Colonic mucosa (tissue), 4 donors: ENCODE measurements at regions not wholly inside any gene's neighbourhood (a gene's known extent, or its start where the extent isn't known, plus 50 kb on each side); places are given as distances from the start of the nearest gene placed in this dataset.
"Not testable (repeated sequence)": the region's sequence is repeated elsewhere in the genome, so short reads cannot be mapped to it uniquely, and the experiment has no call there.

Experiments used
- DNase-seq: peaks from one replicate; pipeline ENCODE4 v3.0.0-alpha.2; 2020
- H3K27ac ChIP-seq: fragments of 200-600 bp; one replicate; pipeline ENCODE4 v1.8.0; 2021
- H3K27me3 ChIP-seq: fragments of 200-600 bp; one replicate; pipeline ENCODE4 v1.8.0; 2021
- H3K36me3 ChIP-seq: fragments of 200-600 bp; one replicate; pipeline ENCODE4 v1.8.0; 2021
- H3K4me1 ChIP-seq: fragments of 200-600 bp; one replicate; pipeline ENCODE4 v1.8.0; 2021; ENCODE audit warnings: mild to moderate bottlenecking
- H3K4me3 ChIP-seq: fragments of 200-600 bp; one replicate; pipeline ENCODE4 v1.8.0; 2021
- H3K9ac ChIP-seq, 2 donors: one replicate each; pipeline ENCODE4 v1.7.0; 2013; ENCODE audit warnings: control low read depth in 2 of 2, low read depth in 2 of 2, low read length in 2 of 2
- H3K9me3 ChIP-seq: fragments of 200-600 bp; one replicate; pipeline ENCODE4 v1.8.0; 2021
- intact Hi-C: fragments of 100-400 bp; cut with DNase I; formaldehyde crosslinking; loops from one replicate; pipeline ENCODE4 v1.14.1; 2022
- TF ChIP-seq, protein P1 (sequence below): fragments of 200-600 bp; IDR thresholded peaks from one replicate; pipeline ENCODE4 v1.8.0; 2022; ENCODE audit warnings: antibody characterized with exemption, mild to moderate bottlenecking
- donor health status: healthy.
- donor health status: DM: no; HTN: no; CAD: no.
- donor health status: DM: no; HTN: no; CAD: no.

DNA sequence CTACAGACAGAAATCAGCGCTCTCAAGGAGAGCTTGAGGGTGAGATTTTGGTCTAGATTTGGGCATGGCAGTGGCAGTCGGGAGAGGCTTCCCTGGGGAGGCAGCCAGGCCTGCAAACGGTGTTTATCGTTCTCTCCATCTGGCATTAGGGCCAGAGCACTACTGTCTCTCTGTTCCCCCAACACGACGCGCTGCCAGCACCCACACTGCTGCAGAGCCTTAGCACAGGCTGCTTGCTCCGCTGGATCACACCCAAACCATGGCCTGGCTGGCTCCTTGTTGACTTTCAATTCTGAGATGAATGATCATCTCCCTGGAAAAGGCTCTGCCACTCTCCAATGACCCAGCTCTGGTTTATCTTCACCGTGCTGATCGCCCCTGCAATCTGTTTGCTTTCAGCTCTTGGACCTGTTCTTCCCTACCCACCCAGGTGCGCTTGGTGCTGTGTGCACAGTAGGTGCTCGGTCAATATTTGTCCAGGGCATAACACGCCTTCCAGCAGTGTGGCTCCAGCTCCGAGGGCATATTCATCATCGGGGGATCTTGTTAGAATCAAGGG is 106.1 kb downstream of the TFAP2C start:
- DNase-seq, result no peak
- no peaks in the 10 kb centered on the region for H3K4me1 ChIP-seq
- no peaks in the 10 kb centered on the region for H3K9me3 ChIP-seq
- no peaks in the 10 kb centered on the region for H3K27me3 ChIP-seq
- TF ChIP-seq, protein P1, sequence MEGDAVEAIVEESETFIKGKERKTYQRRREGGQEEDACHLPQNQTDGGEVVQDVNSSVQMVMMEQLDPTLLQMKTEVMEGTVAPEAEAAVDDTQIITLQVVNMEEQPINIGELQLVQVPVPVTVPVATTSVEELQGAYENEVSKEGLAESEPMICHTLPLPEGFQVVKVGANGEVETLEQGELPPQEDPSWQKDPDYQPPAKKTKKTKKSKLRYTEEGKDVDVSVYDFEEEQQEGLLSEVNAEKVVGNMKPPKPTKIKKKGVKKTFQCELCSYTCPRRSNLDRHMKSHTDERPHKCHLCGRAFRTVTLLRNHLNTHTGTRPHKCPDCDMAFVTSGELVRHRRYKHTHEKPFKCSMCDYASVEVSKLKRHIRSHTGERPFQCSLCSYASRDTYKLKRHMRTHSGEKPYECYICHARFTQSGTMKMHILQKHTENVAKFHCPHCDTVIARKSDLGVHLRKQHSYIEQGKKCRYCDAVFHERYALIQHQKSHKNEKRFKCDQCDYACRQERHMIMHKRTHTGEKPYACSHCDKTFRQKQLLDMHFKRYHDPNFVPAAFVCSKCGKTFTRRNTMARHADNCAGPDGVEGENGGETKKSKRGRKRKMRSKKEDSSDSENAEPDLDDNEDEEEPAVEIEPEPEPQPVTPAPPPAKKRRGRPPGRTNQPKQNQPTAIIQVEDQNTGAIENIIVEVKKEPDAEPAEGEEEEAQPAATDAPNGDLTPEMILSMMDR, result no peak
- H3K36me3 ChIP-seq, result no peaks in the 10 kb centered on the region
- no peak overlapping the region for H3K4me3 ChIP-seq
- H3K9ac ChIP-seq, result no peak overlapping the region
- intact Hi-C loops, result no loop called here
- no peak overlapping the region for H3K27ac ChIP-seq

DNA sequence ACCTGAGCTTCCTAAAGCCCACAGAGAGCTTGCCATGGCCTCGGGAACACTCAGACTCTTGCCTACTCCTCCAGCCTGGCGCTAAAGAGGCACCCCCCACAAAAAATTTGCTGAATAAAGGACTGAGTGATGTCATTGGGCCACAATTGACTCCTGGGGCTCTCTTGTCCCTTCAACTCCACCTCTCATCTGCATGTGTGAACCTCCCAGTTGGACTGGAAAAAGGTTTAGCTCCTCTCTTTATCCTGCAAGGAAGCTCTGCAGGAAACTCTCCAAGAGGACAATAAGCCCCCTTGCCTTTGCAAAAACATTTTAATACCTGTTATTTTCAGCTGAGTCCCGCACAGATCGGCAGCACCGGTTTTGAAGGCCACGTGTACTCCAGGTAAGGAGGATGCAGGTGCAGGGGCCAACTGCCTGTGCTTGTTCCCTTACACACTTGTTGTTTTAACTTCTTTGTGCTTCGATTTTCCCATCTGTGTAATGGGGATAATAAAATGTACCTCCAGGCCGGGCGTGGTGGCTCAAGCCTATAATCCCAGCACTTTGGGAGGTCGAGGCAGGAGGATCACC is 107.3 kb downstream of the TFAP2C start:
- H3K4me1 ChIP-seq, result no peaks in the 10 kb centered on the region
- intact Hi-C loops, result no loop called here
- no peaks in the 10 kb centered on the region for H3K9me3 ChIP-seq
- no peak overlapping the region for H3K27ac ChIP-seq
- no peak overlapping the region for H3K9ac ChIP-seq
- no peaks in the 10 kb centered on the region for H3K36me3 ChIP-seq
- H3K4me3 ChIP-seq, result no peak overlapping the region
- TF ChIP-seq, protein P1, result no peak
- no peak for DNase-seq
- H3K27me3 ChIP-seq, result no peaks in the 10 kb centered on the region

DNA sequence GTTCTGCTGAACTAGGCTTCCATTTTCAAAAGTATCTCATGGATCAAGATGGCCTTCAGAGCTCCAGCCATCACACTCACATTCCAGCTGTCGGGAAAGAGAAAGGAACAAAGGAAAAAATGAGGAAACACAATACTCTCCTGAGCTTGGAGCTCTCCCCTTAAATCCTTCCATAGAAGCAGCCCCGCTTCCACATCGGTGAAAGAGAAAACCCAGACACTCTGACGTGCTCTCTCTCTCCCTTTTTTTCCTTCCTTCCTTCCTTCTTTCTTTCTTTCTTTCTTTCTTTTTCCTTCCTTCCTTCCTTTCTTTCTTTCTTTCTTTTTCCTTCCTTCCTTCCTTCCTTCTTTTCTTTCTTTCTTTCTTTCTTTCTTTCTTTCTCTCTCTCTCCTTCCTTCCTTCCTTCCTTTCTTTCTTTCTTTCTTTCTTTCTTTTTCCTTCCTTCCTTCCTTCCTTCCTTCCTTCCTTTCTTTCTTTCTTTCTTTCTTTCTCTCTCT is 115.3 kb downstream of the TFAP2C start:
- DNase-seq, H3K27me3 ChIP-seq, H3K36me3 ChIP-seq: not testable (repeated sequence)

DNA sequence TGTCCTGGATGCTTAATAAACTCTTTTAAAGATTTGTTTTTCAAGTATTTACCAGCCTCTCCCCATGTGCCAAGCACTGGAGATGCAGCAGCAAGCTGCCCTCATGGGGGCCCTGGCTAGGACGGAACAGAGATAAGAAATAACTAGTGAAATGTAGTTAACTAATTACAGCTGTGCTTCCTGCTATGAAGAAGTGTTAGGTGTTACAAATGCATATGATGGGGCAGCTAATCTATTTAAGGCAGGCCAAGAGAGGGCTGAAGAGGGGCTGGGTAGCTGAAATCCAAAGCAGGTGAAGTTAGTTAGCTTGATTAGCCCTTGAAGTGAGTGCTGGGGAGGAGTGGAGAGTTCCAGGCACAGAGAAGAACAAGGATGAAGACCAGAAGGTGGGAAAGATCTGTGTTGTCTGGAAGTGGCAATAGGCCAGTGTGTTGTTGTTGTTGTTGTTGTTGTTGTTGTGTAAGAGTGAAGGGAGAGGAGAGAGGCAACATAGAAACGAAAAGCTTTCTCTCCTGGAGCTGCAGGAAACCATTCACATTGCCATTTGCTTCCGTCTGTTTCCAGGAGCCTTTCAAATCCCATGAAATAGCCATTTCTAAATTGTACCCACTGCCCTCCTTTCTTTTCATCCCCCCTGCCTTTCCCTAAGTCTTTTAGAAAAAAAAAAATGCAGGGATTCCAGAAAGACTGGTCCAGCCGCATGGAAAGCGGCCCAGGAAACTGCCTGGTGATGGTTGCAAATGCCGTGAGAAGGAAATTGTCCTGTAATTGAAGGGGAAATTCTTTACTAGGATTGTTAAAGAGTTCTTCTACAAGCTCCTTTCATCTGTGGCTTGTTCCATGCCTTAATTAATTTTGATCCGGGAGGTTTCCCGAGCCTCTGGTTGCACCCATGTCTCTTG is 119.6 kb downstream of the TFAP2C start:
- intact Hi-C loops, result no loop called here

More for the DNA sequence above, 115.3 kb downstream of the TFAP2C start:
- H3K27ac ChIP-seq, H3K4me1 ChIP-seq, intact Hi-C loops, H3K4me3 ChIP-seq, H3K9me3 ChIP-seq, H3K9ac ChIP-seq: not testable (repeated sequence)

DNA sequence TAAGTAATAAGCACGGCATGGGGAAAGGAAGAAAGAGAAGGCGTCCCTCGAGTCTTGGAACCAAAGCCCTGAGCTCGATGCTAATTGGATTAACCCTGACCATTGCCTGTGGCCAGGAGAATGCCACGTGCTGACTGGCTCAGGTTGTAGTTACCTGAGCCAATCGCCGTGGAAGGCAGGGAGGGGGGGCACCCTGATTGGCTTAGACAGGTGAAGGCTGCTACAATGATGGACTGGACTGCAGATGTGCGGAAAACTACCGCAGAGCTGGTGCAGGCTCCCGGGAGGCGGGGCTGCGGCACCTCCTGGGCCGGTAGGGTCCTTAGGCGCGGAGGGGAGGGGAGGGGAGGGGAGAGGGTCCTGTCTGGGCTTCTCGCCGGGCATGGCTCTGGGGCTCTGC is 121.3 kb downstream of the TFAP2C start:
- intact Hi-C loops, result no loop called here
- no peaks in the 10 kb centered on the region for H3K27me3 ChIP-seq
- DNase-seq, result no peak
- no peak overlapping the region for H3K4me3 ChIP-seq
- no peak overlapping the region for H3K27ac ChIP-seq
- H3K4me1 ChIP-seq, result no peaks in the 10 kb centered on the region
- no peaks in the 10 kb centered on the region for H3K9me3 ChIP-seq
- no peak overlapping the region for H3K9ac ChIP-seq
- TF ChIP-seq, protein P1, result no peak
- H3K36me3 ChIP-seq, result no peaks in the 10 kb centered on the region

More for the DNA sequence above, 119.6 kb downstream of the TFAP2C start:
- DNase-seq, result no peak
- Histone ChIP-seq H3K9ac (no peak overlapping the region), H3K9me3 (no peaks in the 10 kb centered on the region), H3K4me1 (no peaks in the 10 kb centered on the region), H3K4me3 (no peak overlapping the region), H3K27me3 (no peaks in the 10 kb centered on the region), H3K36me3 (no peaks in the 10 kb centered on the region), H3K27ac (no peak overlapping the region)
- TF ChIP-seq, protein P1, result no peak
